DOHH2 (cell line): ENCODE measurements at regions not wholly inside any gene's neighbourhood (a gene's known extent, or its start where the extent isn't known, plus 50 kb on each side); places are given as distances from the start of the nearest gene placed in this dataset.

Experiments
- H3F3A ChIP-seq: fragments of 200-600 bp; sonication (generic), shearing (Covaris generic); 2 replicates; pipeline ENCODE4 v1.6.0; 2016; ENCODE audit warnings: antibody characterized with exemption, mild to moderate bottlenecking; ENCODE audit not compliant: control insufficient read depth, insufficient read depth
- H3K27ac ChIP-seq: fragments of 200-600 bp; sonication (generic); 2 replicates; pipeline ENCODE4 v1.5.1; 2014; ENCODE audit warnings: low read depth, mild to moderate bottlenecking, low read length, moderate library complexity
- H3K27me3 ChIP-seq: fragments of 200-600 bp; sonication (generic); 2 replicates; pipeline ENCODE4 v1.6.1; 2014; ENCODE audit warnings: mild to moderate bottlenecking, low read length, mixed read lengths; ENCODE audit not compliant: control insufficient read depth
- H3K36me3 ChIP-seq: fragments of 200-600 bp; sonication (generic); 2 replicates; pipeline ENCODE4 v1.6.1; 2014; ENCODE audit warnings: mild to moderate bottlenecking, low read length, moderate library complexity, mixed read lengths; ENCODE audit not compliant: control insufficient read depth
- H3K4me1 ChIP-seq: fragments of 200-600 bp; sonication (generic); 2 replicates; pipeline ENCODE4 v1.6.1; 2014; ENCODE audit warnings: mild to moderate bottlenecking, low read length, mixed read lengths; ENCODE audit not compliant: control insufficient read depth
- H3K4me2 ChIP-seq: fragments of 200-600 bp; sonication (generic); 2 replicates; pipeline ENCODE4 v1.6.0; 2014; ENCODE audit warnings: mild to moderate bottlenecking, low read length, moderate library complexity
- H3K4me3 ChIP-seq: fragments of 200-600 bp; sonication (generic); 2 replicates; pipeline ENCODE4 v1.5.1; 2014; ENCODE audit warnings: mild to moderate bottlenecking, low read length, mixed read lengths
- H3K79me2 ChIP-seq: fragments of 200-600 bp; sonication (generic); 2 replicates; pipeline ENCODE4 v1.6.1; 2014; ENCODE audit warnings: mild to moderate bottlenecking, low read length, mixed read lengths; ENCODE audit not compliant: control insufficient read depth
- H3K9me2 ChIP-seq: fragments of 200-600 bp; sonication (generic); replicated peaks from 2 replicates; pipeline ENCODE4 v1.6.1; 2014; ENCODE audit warnings: mild to moderate bottlenecking, low read length, mixed read lengths; ENCODE audit not compliant: control insufficient read depth
- H3K9me3 ChIP-seq: fragments of 200-600 bp; sonication (generic); 2 replicates; pipeline ENCODE4 v1.6.1; 2014; ENCODE audit warnings: antibody characterized with exemption, low read length, mixed read lengths; ENCODE audit not compliant: control insufficient read depth, insufficient read depth
- H4K20me1 ChIP-seq: fragments of 200-600 bp; sonication (generic); 2 replicates; pipeline ENCODE4 v1.6.0; 2014; ENCODE audit warnings: low read depth, mild to moderate bottlenecking, antibody characterized with exemption, low read length, moderate library complexity; ENCODE audit not compliant: control insufficient read depth, insufficient read depth
- EZH2phosphoT487 ChIP-seq: fragments of 200-600 bp; sonication (generic); IDR thresholded peaks from 2 replicates; pipeline ENCODE4 v1.6.1; 2017; ENCODE audit warnings: borderline replicate concordance, mild to moderate bottlenecking, antibody characterized with exemption, low read length, moderate library complexity, mixed read lengths
- TF ChIP-seq, protein P1 (sequence below): fragments of 200-600 bp; sonication (generic); IDR thresholded peaks from one replicate; pipeline ENCODE4 v1.5.1; 2014; ENCODE audit warnings: antibody characterized with exemption, mild to moderate bottlenecking, low read depth, low read length; ENCODE audit not compliant: poor library complexity, severe bottlenecking

DNA sequence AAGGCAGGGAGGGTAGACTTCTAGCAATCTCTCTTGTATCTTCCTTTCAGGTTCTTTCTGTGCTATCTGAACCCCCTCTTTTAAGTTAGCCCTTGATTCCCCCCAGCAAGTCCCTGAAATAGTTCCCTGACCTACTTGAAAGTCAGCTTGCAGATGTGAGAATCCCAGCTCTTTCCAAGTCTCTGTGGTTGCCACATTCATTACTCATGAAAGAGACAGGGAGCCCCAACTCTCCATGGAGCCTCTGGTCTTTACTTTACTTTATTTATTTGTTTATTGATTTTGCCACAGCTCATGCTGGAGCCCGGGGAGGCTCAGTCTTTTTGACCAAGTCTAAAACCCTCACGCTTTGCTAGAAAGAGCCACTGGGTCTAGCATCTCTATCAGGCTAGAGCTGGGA, 193.6 kb upstream of the FAR2 start:
- H3K4me1 ChIP-seq: no peaks in the 10 kb centered on the region
- no peak overlapping the region for H3K27ac ChIP-seq
- no peaks in the 10 kb centered on the region for H3K79me2 ChIP-seq
- no peaks in the 10 kb centered on the region for H3K36me3 ChIP-seq
- H3K4me3 ChIP-seq: no peak overlapping the region
- TF ChIP-seq, protein P1, sequence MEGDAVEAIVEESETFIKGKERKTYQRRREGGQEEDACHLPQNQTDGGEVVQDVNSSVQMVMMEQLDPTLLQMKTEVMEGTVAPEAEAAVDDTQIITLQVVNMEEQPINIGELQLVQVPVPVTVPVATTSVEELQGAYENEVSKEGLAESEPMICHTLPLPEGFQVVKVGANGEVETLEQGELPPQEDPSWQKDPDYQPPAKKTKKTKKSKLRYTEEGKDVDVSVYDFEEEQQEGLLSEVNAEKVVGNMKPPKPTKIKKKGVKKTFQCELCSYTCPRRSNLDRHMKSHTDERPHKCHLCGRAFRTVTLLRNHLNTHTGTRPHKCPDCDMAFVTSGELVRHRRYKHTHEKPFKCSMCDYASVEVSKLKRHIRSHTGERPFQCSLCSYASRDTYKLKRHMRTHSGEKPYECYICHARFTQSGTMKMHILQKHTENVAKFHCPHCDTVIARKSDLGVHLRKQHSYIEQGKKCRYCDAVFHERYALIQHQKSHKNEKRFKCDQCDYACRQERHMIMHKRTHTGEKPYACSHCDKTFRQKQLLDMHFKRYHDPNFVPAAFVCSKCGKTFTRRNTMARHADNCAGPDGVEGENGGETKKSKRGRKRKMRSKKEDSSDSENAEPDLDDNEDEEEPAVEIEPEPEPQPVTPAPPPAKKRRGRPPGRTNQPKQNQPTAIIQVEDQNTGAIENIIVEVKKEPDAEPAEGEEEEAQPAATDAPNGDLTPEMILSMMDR: no peak
- no peak for TF ChIP-seq EZH2phosphoT487
- H3K9me2 ChIP-seq: no peaks in the 10 kb centered on the region; the same call in 1 of the 2 replicates
- no peaks in the 10 kb centered on the region for H3K27me3 ChIP-seq
- H3K4me2 ChIP-seq: no peak overlapping the region
- no peaks in the 10 kb centered on the region for H3K9me3 ChIP-seq
- no peaks in the 10 kb centered on the region for H4K20me1 ChIP-seq
- no peaks in the 10 kb centered on the region for H3F3A ChIP-seq

DNA sequence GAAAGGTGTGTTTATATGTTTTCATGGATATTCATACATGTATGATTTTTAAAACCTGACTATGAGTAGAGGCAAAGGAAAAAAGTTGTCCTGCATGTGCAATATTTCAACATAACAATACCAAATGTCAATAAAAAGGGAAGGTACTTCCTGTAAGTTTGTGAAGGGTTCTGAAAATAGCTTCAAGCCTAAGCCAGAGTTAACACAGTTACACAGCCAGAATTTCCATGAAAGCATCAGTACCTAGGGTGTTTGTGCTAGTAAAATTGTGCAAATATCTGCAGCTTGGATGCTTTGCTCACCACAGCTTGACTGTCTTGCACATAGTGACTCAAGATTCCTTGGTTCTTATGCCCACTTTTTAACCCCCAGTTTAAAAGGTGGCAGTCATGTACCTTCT, 193.1 kb upstream of the FAR2 start:
- H4K20me1 ChIP-seq: no peaks in the 10 kb centered on the region
- H3K4me3 ChIP-seq: no peak overlapping the region
- H3K79me2 ChIP-seq: no peaks in the 10 kb centered on the region
- no peak for TF ChIP-seq EZH2phosphoT487
- TF ChIP-seq, protein P1: no peak
- no peaks in the 10 kb centered on the region for H3K4me1 ChIP-seq
- no peaks in the 10 kb centered on the region for H3K9me3 ChIP-seq
- H3K9me2 ChIP-seq: no peaks in the 10 kb centered on the region; the same call in 1 of the 2 replicates
- no peak overlapping the region for H3K4me2 ChIP-seq
- no peak overlapping the region for H3K27ac ChIP-seq
- no peaks in the 10 kb centered on the region for H3F3A ChIP-seq
- H3K27me3 ChIP-seq: no peaks in the 10 kb centered on the region
- no peaks in the 10 kb centered on the region for H3K36me3 ChIP-seq

DNA sequence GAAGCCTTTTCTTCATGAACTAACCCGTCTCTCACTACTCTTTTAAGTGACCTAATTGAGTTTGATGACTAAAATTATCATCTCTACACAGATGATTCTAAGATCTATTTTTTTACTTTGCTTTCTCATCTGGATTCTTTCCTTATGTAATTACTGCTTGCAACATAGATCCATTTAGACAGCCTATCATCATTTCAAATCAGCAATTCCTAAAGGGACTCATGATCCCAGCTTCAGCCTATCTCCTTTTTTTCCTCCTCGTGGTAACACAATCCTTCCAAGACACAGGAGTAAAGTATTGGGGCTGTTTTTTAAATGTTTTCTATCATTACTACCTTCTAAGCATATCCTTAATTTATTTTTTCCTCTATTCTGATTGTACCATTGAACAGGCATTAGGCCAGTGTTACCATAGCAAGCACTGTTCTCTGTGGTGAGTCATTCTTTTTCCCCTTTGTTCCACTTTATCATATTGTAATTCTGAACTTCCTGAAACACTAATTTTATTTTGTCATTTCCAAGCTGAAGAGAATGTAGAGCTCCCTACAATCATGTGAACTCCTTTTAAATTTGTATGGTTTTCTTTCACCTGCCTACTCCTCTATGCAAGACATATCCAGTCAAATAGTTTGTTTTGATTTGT, 190.4 kb upstream of the FAR2 start:
- Histone ChIP-seq H3K9me2 (no peaks in the 10 kb centered on the region; the same call in 1 of the 2 replicates), H3K9me3 (no peaks in the 10 kb centered on the region), H3K4me1 (no peaks in the 10 kb centered on the region), H3F3A (no peaks in the 10 kb centered on the region), H3K27me3 (no peaks in the 10 kb centered on the region), H3K4me2 (no peak overlapping the region), H3K36me3 (no peaks in the 10 kb centered on the region), H3K27ac (no peak overlapping the region), H3K4me3 (no peak overlapping the region), H3K79me2 (no peaks in the 10 kb centered on the region), H4K20me1 (no peaks in the 10 kb centered on the region)
- TF ChIP-seq, protein P1: no peak
- no peak for TF ChIP-seq EZH2phosphoT487
